Activated CD4-positive, alpha-beta T cell treated with anti-CD3 and anti-CD28 coated beads for 36 hours (primary cell): ENCODE measurements at regions not wholly inside any gene's neighbourhood (a gene's known extent, or its start where the extent isn't known, plus 50 kb on each side); places are given as distances from the start of the nearest gene placed in this dataset.

Experiments used
- ATAC-seq: fragments of 200-7000 bp; cut with Tn5 transposase; one replicate; pipeline ENCODE4 v1.10.0; 2021; ENCODE audit warnings: mild to moderate bottlenecking, moderate library complexity
- CTCF ChIA-PET: fragments of 350-600 bp; sonication (Branson Sonifier 250); formaldehyde crosslinking; loops from one replicate; lab custom pipeline; 2021; ENCODE audit warnings: antibody characterized with exemption; lab: Charles Lee
- POLR2A ChIA-PET: fragments of 350-600 bp; sonication (Branson Sonifier 250); formaldehyde crosslinking; loops from one replicate; lab custom pipeline; 2021; ENCODE audit warnings: antibody characterized with exemption, inconsistent platforms; lab: Charles Lee
- DNase-seq: peaks from one replicate; pipeline ENCODE4 v3.0.0-alpha.2; 2020
- H3K27ac Mint-ChIP-seq: one replicate; pipeline ENCODE4 v1.8.0; 2021; ENCODE audit warnings: mixed read lengths
- H3K27me3 Mint-ChIP-seq: one replicate; pipeline ENCODE4 v1.8.0; 2021; ENCODE audit warnings: mixed read lengths
- H3K36me3 Mint-ChIP-seq: one replicate; pipeline ENCODE4 v1.8.0; 2021; ENCODE audit warnings: low read depth, mixed read lengths
- H3K4me1 Mint-ChIP-seq: one replicate; pipeline ENCODE4 v1.8.0; 2021; ENCODE audit warnings: mixed read lengths
- H3K4me3 Mint-ChIP-seq: one replicate; pipeline ENCODE4 v1.8.0; 2021; ENCODE audit warnings: mild to moderate bottlenecking, moderate library complexity, mixed read lengths
- H3K9me3 Mint-ChIP-seq: one replicate; pipeline ENCODE4 v1.8.0; 2021; ENCODE audit warnings: low read depth, mixed read lengths
- intact Hi-C, 2 experiments: fragments of 100-400 bp; cut with DNase I in 1 of 2; cut with micrococcal nuclease in 1 of 2; formaldehyde crosslinking; loops; one replicate each; pipeline versions ENCODE4 v1.14.2 to v1.15.1; 2022 to 2024; cut with DNase I, micrococcal nuclease

DNA sequence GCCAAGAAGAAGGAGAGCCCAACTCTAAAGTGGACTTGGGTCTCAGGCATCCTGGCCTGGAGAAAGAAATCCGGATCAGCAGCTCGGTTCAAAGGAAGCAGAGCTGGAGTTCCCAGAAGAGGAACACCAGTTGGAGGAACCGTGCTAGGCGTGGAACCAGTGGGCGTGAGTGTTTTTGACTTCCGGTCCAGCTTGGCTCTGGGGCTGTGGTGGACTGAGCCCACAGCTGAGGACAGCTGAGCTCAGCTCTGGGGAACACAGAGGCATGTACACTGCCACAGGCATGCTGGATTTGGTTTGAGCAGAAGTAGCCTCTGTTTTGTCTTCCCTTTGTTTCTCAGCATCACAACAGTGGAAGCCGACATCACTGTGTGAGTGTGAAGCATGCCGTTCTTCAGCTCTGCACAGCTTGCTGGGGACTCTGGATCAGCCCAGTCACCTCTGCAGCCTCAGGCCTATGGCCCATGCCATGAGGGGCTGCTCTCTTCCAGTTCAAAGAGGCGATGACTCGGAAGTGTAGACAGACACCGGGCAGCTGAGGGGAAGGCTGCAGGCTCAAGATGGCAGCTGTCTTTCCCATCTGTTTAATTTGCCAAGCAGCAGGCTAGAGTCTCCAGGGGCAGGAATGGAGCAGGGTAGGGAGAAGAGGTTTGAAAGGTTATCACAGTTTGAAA lies 185.8 kb upstream of the UBE3A start:
- no peak for DNase-seq
- H3K4me3 Mint-ChIP-seq: no peak overlapping the region
- no peak overlapping the region for H3K27ac Mint-ChIP-seq
- H3K36me3 Mint-ChIP-seq: no peaks in the 10 kb centered on the region
- ChIA-PET POLR2A (no interaction called here), CTCF (no interaction called here)
- intact Hi-C loops: no loop called here
- H3K27me3 Mint-ChIP-seq: peaks cover 1% of the 10 kb centered on the region
- H3K4me1 Mint-ChIP-seq: no peaks in the 10 kb centered on the region
- no peak for ATAC-seq
- peaks cover 2% of the 10 kb centered on the region for H3K9me3 Mint-ChIP-seq

DNA sequence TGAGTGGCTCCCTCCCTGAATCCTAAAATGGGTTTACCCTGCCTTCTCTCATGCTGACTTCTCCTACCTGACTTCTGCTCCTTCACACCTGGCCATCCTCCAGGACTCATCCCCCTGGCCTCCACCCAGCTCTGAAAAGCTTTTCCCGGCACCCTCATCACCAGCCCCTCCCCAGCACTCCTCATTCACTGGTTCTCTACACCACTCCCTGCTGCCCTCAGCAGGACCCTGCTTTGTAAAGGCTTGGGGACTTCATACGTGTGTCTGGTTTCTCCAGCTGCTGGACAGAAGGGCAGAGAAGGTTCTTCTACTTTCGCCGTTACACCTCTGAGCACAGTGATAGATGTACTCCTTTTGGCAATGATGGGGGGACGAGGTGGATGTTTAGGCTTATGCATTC lies 184.9 kb upstream of the UBE3A start:
- no peaks in the 10 kb centered on the region for H3K36me3 Mint-ChIP-seq
- intact Hi-C loops: no loop called here
- no peak overlapping the region for H3K27ac Mint-ChIP-seq
- CTCF ChIA-PET: no interaction called here
- no peaks in the 10 kb centered on the region for H3K4me1 Mint-ChIP-seq
- no peak for DNase-seq
- H3K4me3 Mint-ChIP-seq: no peak overlapping the region
- POLR2A ChIA-PET: no interaction called here
- peaks cover 3% of the 10 kb centered on the region for H3K27me3 Mint-ChIP-seq
- peaks cover 2% of the 10 kb centered on the region for H3K9me3 Mint-ChIP-seq
- no peak for ATAC-seq

DNA sequence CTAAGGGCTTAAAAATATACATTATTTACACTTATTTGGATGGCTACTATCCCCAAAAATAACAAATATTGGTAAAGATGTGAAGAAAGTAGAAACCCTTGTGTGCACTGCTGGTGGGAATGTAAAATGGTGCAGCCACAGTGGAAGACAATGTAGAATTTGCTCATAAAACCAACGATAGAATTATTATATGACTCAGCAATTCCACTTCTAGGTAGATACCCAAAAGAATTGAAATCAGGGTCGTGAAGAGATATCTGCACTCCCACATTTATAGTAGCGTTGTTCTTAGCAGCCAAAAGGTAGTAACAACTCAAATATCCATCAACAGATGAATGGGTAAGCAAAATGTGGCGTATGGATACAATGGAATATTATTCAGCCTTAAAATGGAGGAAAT lies 181.6 kb upstream of the UBE3A start:
- peaks cover 4% of the 10 kb centered on the region for H3K27me3 Mint-ChIP-seq
- intact Hi-C loops: no loop called here
- no peaks in the 10 kb centered on the region for H3K36me3 Mint-ChIP-seq
- no peak overlapping the region for H3K4me3 Mint-ChIP-seq
- H3K4me1 Mint-ChIP-seq: no peaks in the 10 kb centered on the region
- DNase-seq: no peak
- no peak for ATAC-seq
- peaks cover 2% of the 10 kb centered on the region for H3K9me3 Mint-ChIP-seq
- ChIA-PET POLR2A (no interaction called here), CTCF (interaction anchor here (0.6 kb wide), 1 partner anchor 52 kb away, joined by 4 read pairs; no protein-coding TSS in a partner anchor)
- H3K27ac Mint-ChIP-seq: no peak overlapping the region

DNA sequence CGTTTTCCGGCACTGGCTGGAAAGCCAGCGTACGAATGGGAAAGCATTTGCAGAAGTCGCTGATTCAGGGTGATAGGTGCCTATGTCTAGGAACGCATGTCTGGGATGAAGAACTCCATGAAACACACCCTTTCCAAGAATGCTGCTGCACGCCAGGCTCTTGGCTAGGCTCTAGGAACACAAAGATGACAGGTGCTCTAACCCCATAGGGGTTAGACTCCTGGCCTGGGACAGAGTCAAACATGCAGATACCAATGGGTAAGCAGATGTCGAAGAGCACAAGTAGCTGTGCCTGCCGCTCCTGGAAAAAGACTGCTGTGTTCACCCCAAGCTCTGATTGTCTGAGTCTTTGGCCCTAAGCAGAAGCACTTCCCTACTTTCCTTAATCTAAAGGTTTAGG lies 180.9 kb upstream of the UBE3A start:
- CTCF ChIA-PET: no interaction called here
- peaks cover 2% of the 10 kb centered on the region for H3K9me3 Mint-ChIP-seq
- no peak for ATAC-seq
- H3K27me3 Mint-ChIP-seq: peaks cover 4% of the 10 kb centered on the region
- H3K4me1 Mint-ChIP-seq: no peaks in the 10 kb centered on the region
- H3K4me3 Mint-ChIP-seq: no peak overlapping the region
- intact Hi-C loops: no loop called here
- no peak for DNase-seq
- POLR2A ChIA-PET: no interaction called here
- H3K36me3 Mint-ChIP-seq: no peaks in the 10 kb centered on the region
- H3K27ac Mint-ChIP-seq: no peak overlapping the region

DNA sequence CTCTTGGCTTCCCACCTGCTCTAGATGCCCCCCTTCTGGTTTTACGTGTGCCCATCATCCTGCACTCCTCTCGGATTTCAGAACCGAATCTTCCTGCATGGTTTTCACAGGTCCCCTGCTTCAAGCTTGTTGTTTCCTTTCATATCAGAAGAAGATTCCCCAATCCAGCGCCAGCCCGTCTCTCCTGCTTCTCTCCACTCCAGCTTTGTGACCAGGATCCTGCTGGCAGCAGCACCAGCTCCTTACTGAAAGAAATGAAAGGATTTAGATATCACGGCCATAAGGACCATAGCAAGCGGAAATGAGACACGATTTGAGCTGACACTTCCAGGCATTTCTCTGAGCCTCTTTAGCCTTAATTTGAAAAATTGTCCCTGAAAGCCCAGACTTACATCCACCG lies 180.3 kb upstream of the UBE3A start:
- intact Hi-C loops: no loop called here
- DNase-seq (no peak), ATAC-seq (no peak)
- H3K36me3 Mint-ChIP-seq: no peaks in the 10 kb centered on the region
- H3K4me1 Mint-ChIP-seq: no peaks in the 10 kb centered on the region
- H3K4me3 Mint-ChIP-seq: no peak overlapping the region
- H3K9me3 Mint-ChIP-seq: peaks cover 2% of the 10 kb centered on the region
- H3K27ac Mint-ChIP-seq: no peak overlapping the region
- ChIA-PET POLR2A (no interaction called here), CTCF (no interaction called here)
- H3K27me3 Mint-ChIP-seq: peaks cover 4% of the 10 kb centered on the region

DNA sequence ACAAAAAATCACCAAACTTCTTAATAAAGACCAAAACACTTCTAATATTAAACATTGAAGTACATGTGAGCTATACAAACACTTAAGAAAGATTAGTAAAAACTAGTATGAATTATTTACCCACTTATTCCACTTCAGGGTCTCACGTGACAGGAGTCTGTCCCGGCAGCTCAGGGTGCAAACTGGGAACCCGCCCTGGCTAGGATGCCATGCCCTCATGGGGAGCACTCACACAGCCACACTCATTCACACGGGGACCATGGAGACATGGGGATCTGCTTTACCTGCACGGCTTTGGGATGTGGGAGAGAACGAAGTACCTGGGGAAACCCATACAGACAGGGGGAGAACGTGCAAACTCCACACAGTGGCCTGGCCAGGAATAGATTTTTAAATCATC lies 179.3 kb upstream of the UBE3A start:
- Mint-ChIP-seq H3K9me3 (peaks cover 2% of the 10 kb centered on the region), H3K4me1 (no peaks in the 10 kb centered on the region), H3K27ac (no peak overlapping the region), H3K4me3 (no peak overlapping the region), H3K27me3 (peaks cover 4% of the 10 kb centered on the region), H3K36me3 (no peaks in the 10 kb centered on the region)
- DNase-seq (no peak), ATAC-seq (no peak)
- intact Hi-C loops: no loop called here
- ChIA-PET POLR2A (no interaction called here), CTCF (no interaction called here)

DNA sequence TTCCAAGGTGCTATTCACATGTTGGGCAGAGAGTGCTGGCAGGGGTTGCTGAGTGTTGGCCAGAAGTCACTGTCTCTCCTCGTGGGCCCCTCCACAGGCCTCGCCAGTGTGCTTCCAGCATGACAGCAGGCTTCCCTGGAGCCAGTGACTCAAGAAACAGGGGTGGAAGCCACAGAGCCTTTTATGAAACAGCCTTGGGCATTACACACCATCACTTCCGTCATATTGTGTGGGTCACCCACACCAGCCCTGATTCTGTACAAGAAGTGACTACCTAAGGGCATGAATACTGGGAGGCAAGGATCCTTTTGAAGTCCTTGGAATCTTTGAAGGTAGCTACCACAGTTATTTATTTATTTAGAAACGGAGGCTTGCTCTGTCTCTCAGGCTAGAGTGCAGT lies 177.6 kb upstream of the UBE3A start:
- no peaks in the 10 kb centered on the region for H3K36me3 Mint-ChIP-seq
- ATAC-seq (no peak), DNase-seq (no peak)
- no peak overlapping the region for H3K4me3 Mint-ChIP-seq
- H3K27ac Mint-ChIP-seq: no peak overlapping the region
- ChIA-PET POLR2A (no interaction called here), CTCF (no interaction called here)
- intact Hi-C loops: no loop called here
- H3K9me3 Mint-ChIP-seq: no peaks in the 10 kb centered on the region
- H3K4me1 Mint-ChIP-seq: no peaks in the 10 kb centered on the region
- peaks cover 4% of the 10 kb centered on the region for H3K27me3 Mint-ChIP-seq

DNA sequence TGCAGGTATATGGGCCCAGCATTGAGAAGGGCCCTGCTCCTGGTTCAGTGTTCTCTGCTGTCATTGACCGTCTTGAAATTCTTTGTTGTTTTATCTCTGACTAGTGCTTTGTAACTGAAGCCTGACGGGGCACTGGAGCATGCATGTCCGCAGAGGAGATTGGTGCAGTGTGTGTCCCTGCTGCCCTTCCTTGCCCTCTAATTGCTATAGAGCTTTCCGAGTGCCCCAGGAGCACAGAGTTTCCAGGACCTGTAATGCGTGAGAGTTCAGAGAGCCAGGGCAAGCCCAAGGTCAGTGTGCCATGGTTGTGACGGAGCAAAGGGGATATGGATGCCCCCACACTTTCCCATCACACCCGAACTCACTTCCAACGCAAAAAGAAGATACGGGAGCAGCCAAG lies 174.3 kb upstream of the UBE3A start:
- POLR2A ChIA-PET: no interaction called here
- CTCF ChIA-PET: no interaction called here
- Mint-ChIP-seq H3K9me3 (no peaks in the 10 kb centered on the region), H3K27ac (no peak overlapping the region), H3K36me3 (no peaks in the 10 kb centered on the region), H3K4me3 (no peak overlapping the region), H3K27me3 (no peaks in the 10 kb centered on the region), H3K4me1 (no peaks in the 10 kb centered on the region)
- ATAC-seq (no peak), DNase-seq (no peak)
- intact Hi-C loops: no loop called here

DNA sequence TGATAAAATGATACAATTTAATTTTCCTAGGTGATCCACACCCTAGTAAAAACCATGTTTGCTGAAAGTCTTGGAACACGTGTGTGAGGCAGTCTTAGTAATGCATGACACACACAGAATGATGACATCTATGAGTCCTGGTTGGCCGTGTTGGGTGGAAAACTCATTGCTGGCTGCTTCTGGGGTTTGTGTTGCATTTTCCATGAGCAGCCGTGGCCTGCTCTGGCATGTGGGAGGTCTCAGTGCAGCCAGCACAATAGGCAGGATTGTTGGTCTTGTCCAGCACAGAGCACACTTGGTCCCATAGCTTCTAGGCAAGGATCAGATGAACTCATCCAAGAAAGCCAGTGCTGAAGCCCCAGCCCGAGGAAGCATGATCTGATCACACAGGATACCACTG lies 172.8 kb upstream of the UBE3A start:
- H3K27me3 Mint-ChIP-seq: peaks cover 2% of the 10 kb centered on the region
- CTCF ChIA-PET: no interaction called here
- intact Hi-C loops: no loop called here
- H3K27ac Mint-ChIP-seq: no peak overlapping the region
- DNase-seq (no peak), ATAC-seq (no peak)
- no peaks in the 10 kb centered on the region for H3K36me3 Mint-ChIP-seq
- POLR2A ChIA-PET: no interaction called here
- no peaks in the 10 kb centered on the region for H3K9me3 Mint-ChIP-seq
- no peak overlapping the region for H3K4me3 Mint-ChIP-seq
- H3K4me1 Mint-ChIP-seq: no peaks in the 10 kb centered on the region

DNA sequence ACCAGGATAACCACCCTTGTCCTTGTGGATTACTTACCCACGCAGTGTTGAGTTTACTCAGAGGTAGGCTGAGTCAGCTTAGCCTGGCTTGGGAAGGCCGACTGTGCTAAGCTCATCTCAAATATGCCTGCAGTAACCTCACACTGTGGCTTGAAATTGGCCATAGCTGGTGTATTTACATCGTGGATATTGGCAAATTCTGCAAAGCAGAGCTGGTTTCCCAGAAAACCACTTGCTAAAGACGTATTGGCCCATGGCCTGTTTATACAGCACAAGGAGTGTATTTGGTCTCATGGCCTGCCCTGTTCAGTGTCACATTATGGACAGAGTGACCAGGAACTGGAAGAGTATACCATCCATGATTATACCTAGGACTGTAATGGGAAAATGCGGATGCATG lies 170.5 kb upstream of the UBE3A start:
- peaks cover under 1% of the 10 kb centered on the region for H3K9me3 Mint-ChIP-seq
- H3K27ac Mint-ChIP-seq: no peak overlapping the region
- CTCF ChIA-PET: no interaction called here
- POLR2A ChIA-PET: no interaction called here
- H3K27me3 Mint-ChIP-seq: peaks cover 2% of the 10 kb centered on the region
- no peak for ATAC-seq
- H3K4me1 Mint-ChIP-seq: no peaks in the 10 kb centered on the region
- H3K4me3 Mint-ChIP-seq: no peak overlapping the region
- no peaks in the 10 kb centered on the region for H3K36me3 Mint-ChIP-seq
- no peak for DNase-seq
- intact Hi-C loops: no loop called here

DNA sequence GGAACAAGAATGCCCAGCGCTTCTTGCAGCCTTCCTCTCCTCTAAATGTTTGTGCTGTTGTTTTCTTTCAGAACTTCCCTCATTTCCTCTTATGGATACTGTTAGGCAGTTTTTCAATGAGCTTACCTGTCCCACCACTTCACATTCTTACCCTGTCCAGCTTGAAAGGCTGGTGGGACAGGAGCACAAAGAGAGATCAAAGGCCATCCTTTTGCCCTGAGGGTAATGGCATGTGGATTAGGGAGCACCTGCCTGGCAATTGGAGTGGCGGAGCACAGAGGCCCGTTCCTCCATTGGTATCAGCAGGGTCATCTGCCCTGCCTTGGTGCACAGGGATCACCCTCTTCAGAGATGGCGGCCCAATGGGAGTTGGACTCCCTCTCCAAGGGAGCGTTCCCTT lies 170.1 kb upstream of the UBE3A start:
- Mint-ChIP-seq H3K9me3 (peaks cover 4% of the 10 kb centered on the region), H3K4me3 (no peak overlapping the region), H3K4me1 (no peaks in the 10 kb centered on the region), H3K36me3 (no peaks in the 10 kb centered on the region), H3K27ac (no peak overlapping the region), H3K27me3 (peaks cover 2% of the 10 kb centered on the region)
- no peak for DNase-seq
- intact Hi-C loops: no loop called here
- POLR2A ChIA-PET: no interaction called here
- CTCF ChIA-PET: no interaction called here
- no peak for ATAC-seq

DNA sequence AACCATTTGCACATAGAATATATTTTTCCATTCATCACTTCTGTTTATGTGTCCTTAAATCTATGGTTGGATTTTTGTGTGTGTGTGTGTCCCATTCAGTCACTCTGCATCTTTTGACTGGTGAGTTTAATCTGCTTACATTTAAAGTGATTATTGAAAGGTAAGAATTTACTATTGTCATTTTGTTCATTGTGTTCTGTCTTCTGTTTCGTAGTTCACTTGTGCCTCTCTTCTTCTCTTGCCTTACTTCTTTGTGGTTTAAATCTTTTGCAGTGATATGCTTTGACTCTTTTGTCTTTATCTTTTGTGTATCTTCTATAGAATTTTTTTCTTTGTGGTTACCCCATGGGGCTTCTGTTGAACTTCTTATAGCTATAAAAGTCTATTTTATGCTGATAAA lies 166.3 kb upstream of the UBE3A start:
- H3K4me3 Mint-ChIP-seq: no peak overlapping the region
- DNase-seq: no peak
- ATAC-seq: no peak
- H3K9me3 Mint-ChIP-seq: peaks cover 6% of the 10 kb centered on the region
- peaks cover 2% of the 10 kb centered on the region for H3K27me3 Mint-ChIP-seq
- ChIA-PET CTCF (no interaction called here), POLR2A (no interaction called here)
- intact Hi-C loops: no loop called here
- H3K27ac Mint-ChIP-seq: no peak overlapping the region
- H3K36me3 Mint-ChIP-seq: no peaks in the 10 kb centered on the region
- no peaks in the 10 kb centered on the region for H3K4me1 Mint-ChIP-seq

DNA sequence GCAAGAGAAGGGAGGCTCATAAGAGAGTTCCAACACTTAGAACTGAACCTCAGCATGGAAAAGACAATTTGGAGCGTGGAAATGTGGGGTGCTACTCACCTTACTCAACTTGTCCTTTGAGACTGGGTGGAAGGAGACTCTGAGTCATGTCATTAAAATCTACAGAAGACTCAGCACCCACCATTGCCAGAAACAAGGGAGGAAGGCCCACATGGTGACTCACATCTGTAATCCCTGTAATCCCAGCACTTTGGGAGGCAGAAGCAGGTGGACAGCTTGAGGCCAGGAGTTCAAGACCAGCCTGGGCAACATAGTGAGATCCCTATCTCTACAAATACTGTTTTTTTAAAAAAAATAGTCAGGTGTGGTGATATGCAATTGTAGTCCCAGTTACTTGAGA lies 161.9 kb upstream of the UBE3A start:
- Mint-ChIP-seq H3K36me3 (no peaks in the 10 kb centered on the region), H3K9me3 (peaks cover 6% of the 10 kb centered on the region), H3K4me1 (no peaks in the 10 kb centered on the region), H3K27me3 (no peaks in the 10 kb centered on the region), H3K27ac (no peak overlapping the region), H3K4me3 (no peak overlapping the region)
- intact Hi-C loops: no loop called here
- POLR2A ChIA-PET: no interaction called here
- no peak for ATAC-seq
- DNase-seq: no peak
- CTCF ChIA-PET: no interaction called here
